Gastrocnemius medialis (tissue), 4 donors: ENCODE measurements at regions not wholly inside any gene's neighbourhood (a gene's known extent, or its start where the extent isn't known, plus 50 kb on each side); places are given as distances from the start of the nearest gene placed in this dataset.
A peak's percentile ranks its signal among the peaks of the same experiment; 100 is the strongest.
"Not testable (repeated sequence)": the region's sequence is repeated elsewhere in the genome, so short reads cannot be mapped to it uniquely, and the experiment has no call there.

Source experiments
- ATAC-seq, 2 donors: fragments of 150-250 bp; one replicate each; pipeline ENCODE4 v1.9.1; 2016
- DNase-seq, 2 donors: peaks; one replicate each; pipeline ENCODE4 v3.0.0-alpha.2; 2019
- H3K27ac ChIP-seq, 4 donors: fragments of 200-600 bp; sonication (generic); 1 replicate in 1 of 4; 2 replicates in 3 of 4; pipeline ENCODE4 v1.5.1; 2016 to 2018; ENCODE audit warnings: mild to moderate bottlenecking in 2 of 4, moderate library complexity in 1 of 4
- H3K27me3 ChIP-seq, 3 donors: fragments of 200-600 bp; sonication (generic) in 2 of 3; 1 replicate in 1 of 3; 2 replicates in 2 of 3; pipeline versions ENCODE4 v1.5.1 to v1.6.0; 2016 to 2019; ENCODE audit warnings: mild to moderate bottlenecking in 1 of 3, moderate library complexity in 1 of 3
- H3K36me3 ChIP-seq, 2 donors: fragments of 200-600 bp; sonication (generic) in 1 of 2; one replicate each; pipeline ENCODE4 v1.5.1; 2017 to 2018
- H3K4me1 ChIP-seq, 2 donors: fragments of 200-600 bp; sonication (generic) in 1 of 2; one replicate each; pipeline ENCODE4 v1.5.1; 2016 to 2017; ENCODE audit warnings: mild to moderate bottlenecking in 2 of 2
- H3K4me3 ChIP-seq, 4 donors: fragments of 200-600 bp; sonication (generic) in 3 of 4; 1 replicate in 1 of 4; 2 replicates in 3 of 4; pipeline ENCODE4 v1.5.1; 2016 to 2019; ENCODE audit warnings: mild to moderate bottlenecking in 2 of 4
- H3K9me3 ChIP-seq, 3 donors: fragments of 200-600 bp; sonication (generic) in 2 of 3; 1 replicate in 1 of 3; 2 replicates in 2 of 3; pipeline ENCODE4 v1.5.1; 2016 to 2019
- CTCF ChIP-seq, 5 experiments: fragments of 450-650 bp in 3 of 5; fragments of 200-600 bp in 2 of 5; sonication (generic) in 2 of 5; IDR thresholded peaks in 4 of 5; conservative IDR thresholded peaks in 1 of 5; 1 replicate in 4 of 5; 2 replicates in 1 of 5; pipeline ENCODE4 v1.5.1; 2016 to 2019; ENCODE audit warnings: antibody characterized with exemption in 5 of 5, mild to moderate bottlenecking in 3 of 5, moderate library complexity in 3 of 5
- POLR2A ChIP-seq, 2 donors: fragments of 450-650 bp; IDR thresholded peaks; one replicate each; pipeline ENCODE4 v1.6.1; 2017; ENCODE audit warnings: antibody characterized with exemption in 2 of 2, mild to moderate bottlenecking in 2 of 2, moderate library complexity in 2 of 2
- in situ Hi-C, 4 donors: fragments of 200-750 bp; cut with MboI; loops; one replicate each; pipeline versions ENCODE4 v1.15.0 to v1.8.0; 2017; ENCODE audit warnings: low sequenced_read_pairs in 4 of 4
- intact Hi-C: fragments of 100-400 bp; cut with DNase I; formaldehyde crosslinking; loops from one replicate; pipeline ENCODE4 v1.15.1; 2023; ENCODE audit warnings: low total_unique reads

- ATAC-seq, intact Hi-C loops, H3K4me3 ChIP-seq, H3K27me3 ChIP-seq, H3K4me1 ChIP-seq, H3K27ac ChIP-seq, H3K36me3 ChIP-seq, DNase-seq, H3K9me3 ChIP-seq: not testable (repeated sequence)
- in situ Hi-C loops: loop anchor here in 1 of 4 donors (25.0 kb wide), 1 partner anchor 334 kb away; no protein-coding TSS in a partner anchor
Observed at GRCh38 chr21:28003627-28004026, 989.0 kb downstream of the LTN1 start.

- peak in 1 of 2 donors; percentile 64 for ATAC-seq
- H3K4me1 ChIP-seq, in situ Hi-C loops, DNase-seq, H3K4me3 ChIP-seq, H3K9me3 ChIP-seq, H3K36me3 ChIP-seq, H3K27ac ChIP-seq, H3K27me3 ChIP-seq, intact Hi-C loops: not testable (repeated sequence)
Observed at GRCh38 chr21:27996906-27997305, 995.8 kb downstream of the LTN1 start.

GRCh38 chr21:27984663-27985325 is 1007.9 kb downstream of the LTN1 start:
- H3K27ac ChIP-seq, H3K36me3 ChIP-seq, H3K27me3 ChIP-seq, H3K4me1 ChIP-seq, DNase-seq, in situ Hi-C loops, ATAC-seq, H3K9me3 ChIP-seq, intact Hi-C loops, H3K4me3 ChIP-seq: not testable (repeated sequence)

GRCh38 chr21:27979446-27979845 is 1012.6 kb upstream of the ADAMTS5 start:
- H3K36me3 ChIP-seq, H3K27ac ChIP-seq, H3K9me3 ChIP-seq, DNase-seq, in situ Hi-C loops, H3K4me1 ChIP-seq, H3K4me3 ChIP-seq, intact Hi-C loops, ATAC-seq, H3K27me3 ChIP-seq: not testable (repeated sequence)

GRCh38 chr21:27975514-27975913 is 1008.6 kb upstream of the ADAMTS5 start:
- no peak overlapping the region for H3K4me3 ChIP-seq
- no peaks in the 10 kb centered on the region for H3K36me3 ChIP-seq
- in situ Hi-C loops: no loop called here
- H3K27me3 ChIP-seq: no peaks in the 10 kb centered on the region
- DNase-seq (no peak), ATAC-seq (no peak)
- intact Hi-C loops: no loop called here
- H3K27ac ChIP-seq: no peak overlapping the region
- no peaks in the 10 kb centered on the region for H3K4me1 ChIP-seq
- no peaks in the 10 kb centered on the region for H3K9me3 ChIP-seq
- no peak for TF ChIP-seq CTCF (IDR thresholded peaks at IDR 0.05 in 4 of 5, conservative IDR thresholded peaks at IDR 0.05 in 1 of 5)
- no peak for TF ChIP-seq POLR2A (IDR thresholded peaks at IDR 0.05)

GRCh38 chr21:27974152-27974551 is 1007.3 kb upstream of the ADAMTS5 start:
- not testable (repeated sequence) for H3K27me3 ChIP-seq, H3K9me3 ChIP-seq

GRCh38 chr21:27968240-27968639 is 1001.4 kb upstream of the ADAMTS5 start:
- in situ Hi-C loops, H3K27ac ChIP-seq, H3K27me3 ChIP-seq, ATAC-seq, intact Hi-C loops, H3K9me3 ChIP-seq, H3K36me3 ChIP-seq, DNase-seq, H3K4me1 ChIP-seq, H3K4me3 ChIP-seq: not testable (repeated sequence)

More at GRCh38 chr21:27974152-27974551, 1007.3 kb upstream of the ADAMTS5 start:
- H3K36me3 ChIP-seq, H3K27ac ChIP-seq, ATAC-seq, H3K4me3 ChIP-seq, intact Hi-C loops, in situ Hi-C loops, H3K4me1 ChIP-seq, DNase-seq: not testable (repeated sequence)
